ENCODE measurements at regions not wholly inside any gene's neighbourhood (a gene's known extent, or its start where the extent isn't known, plus 50 kb on each side); places are given as distances from the start of the nearest gene placed in this dataset.

DNA sequence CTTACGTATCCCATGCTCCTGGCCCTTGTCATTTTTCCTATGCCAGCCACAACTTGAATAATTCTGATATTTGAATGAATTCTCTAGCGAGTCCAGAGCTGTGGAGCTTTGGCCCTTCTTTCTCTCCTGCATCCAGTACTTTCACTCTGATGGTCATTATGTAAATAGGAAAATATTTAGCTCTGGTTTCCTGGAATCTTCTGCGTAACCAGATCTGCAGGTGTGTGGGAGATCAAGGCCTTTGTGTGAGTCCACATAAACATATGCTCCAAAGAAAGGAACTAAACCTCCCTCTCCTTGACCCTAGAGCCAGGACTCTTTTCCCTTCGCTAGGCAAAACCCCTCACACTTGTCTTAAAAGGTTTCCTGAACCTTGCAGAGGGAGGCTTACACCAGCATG is 132.5 kb upstream of the THBS1 start (continued):
- TF ChIP-seq, protein P1, sequence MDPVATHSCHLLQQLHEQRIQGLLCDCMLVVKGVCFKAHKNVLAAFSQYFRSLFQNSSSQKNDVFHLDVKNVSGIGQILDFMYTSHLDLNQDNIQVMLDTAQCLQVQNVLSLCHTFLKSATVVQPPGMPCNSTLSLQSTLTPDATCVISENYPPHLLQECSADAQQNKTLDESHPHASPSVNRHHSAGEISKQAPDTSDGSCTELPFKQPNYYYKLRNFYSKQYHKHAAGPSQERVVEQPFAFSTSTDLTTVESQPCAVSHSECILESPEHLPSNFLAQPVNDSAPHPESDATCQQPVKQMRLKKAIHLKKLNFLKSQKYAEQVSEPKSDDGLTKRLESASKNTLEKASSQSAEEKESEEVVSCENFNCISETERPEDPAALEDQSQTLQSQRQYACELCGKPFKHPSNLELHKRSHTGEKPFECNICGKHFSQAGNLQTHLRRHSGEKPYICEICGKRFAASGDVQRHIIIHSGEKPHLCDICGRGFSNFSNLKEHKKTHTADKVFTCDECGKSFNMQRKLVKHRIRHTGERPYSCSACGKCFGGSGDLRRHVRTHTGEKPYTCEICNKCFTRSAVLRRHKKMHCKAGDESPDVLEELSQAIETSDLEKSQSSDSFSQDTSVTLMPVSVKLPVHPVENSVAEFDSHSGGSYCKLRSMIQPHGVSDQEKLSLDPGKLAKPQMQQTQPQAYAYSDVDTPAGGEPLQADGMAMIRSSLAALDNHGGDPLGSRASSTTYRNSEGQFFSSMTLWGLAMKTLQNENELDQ (CRISPR knock-in tag; IDR thresholded peaks at IDR 0.05; ENCODE audit: borderline replicate concordance), result no peak
- TF ChIP-seq GATAD2A (CRISPR knock-in tag; IDR thresholded peaks at IDR 0.05) (peak; percentile 88), E2F1 (CRISPR knock-in tag; IDR thresholded peaks at IDR 0.05) (no peak), ZNF747 (CRISPR knock-in tag; IDR thresholded peaks at IDR 0.05; ENCODE audit: borderline replicate concordance) (no peak), HIC2 (CRISPR knock-in tag; IDR thresholded peaks at IDR 0.05; ENCODE audit: low read depth) (no peak), ZNF138 (CRISPR knock-in tag; IDR thresholded peaks at IDR 0.05; ENCODE audit: low read depth) (no peak), ZMYM3 (CRISPR knock-in tag; IDR thresholded peaks at IDR 0.05) (no peak), MBNL3 (CRISPR knock-in tag; conservative IDR thresholded peaks at IDR 0.05) (no peak), ZNF550 (CRISPR knock-in tag; IDR thresholded peaks at IDR 0.05; ENCODE audit: borderline replicate concordance) (no peak), KDM2A (CRISPR knock-in tag; IDR thresholded peaks at IDR 0.05; ENCODE audit: borderline replicate concordance, low read depth) (no peak), ZMAT3 (CRISPR knock-in tag; conservative IDR thresholded peaks at IDR 0.05) (no peak), HOXA7 (CRISPR knock-in tag; IDR thresholded peaks at IDR 0.05) (no peak), REXO4 (CRISPR knock-in tag; IDR thresholded peaks at IDR 0.05; ENCODE audit: borderline replicate concordance) (no peak), DRAP1 (CRISPR knock-in tag; IDR thresholded peaks at IDR 0.05) (no peak), TAF15 (IDR thresholded peaks at IDR 0.05; ENCODE audit: low read depth, low read length, poor library complexity, severe bottlenecking) (no peak), ISL2 (CRISPR knock-in tag; IDR thresholded peaks at IDR 0.05) (peak; percentile 81), HCFC1 (IDR thresholded peaks at IDR 0.05; ENCODE audit: low read depth, low read length) (no peak), PBX3 (CRISPR knock-in tag; IDR thresholded peaks at IDR 0.05; ENCODE audit: borderline replicate concordance) (no peak), ZNF264 (CRISPR knock-in tag; IDR thresholded peaks at IDR 0.05) (no peak)
- TF ChIP-seq, protein P2, sequence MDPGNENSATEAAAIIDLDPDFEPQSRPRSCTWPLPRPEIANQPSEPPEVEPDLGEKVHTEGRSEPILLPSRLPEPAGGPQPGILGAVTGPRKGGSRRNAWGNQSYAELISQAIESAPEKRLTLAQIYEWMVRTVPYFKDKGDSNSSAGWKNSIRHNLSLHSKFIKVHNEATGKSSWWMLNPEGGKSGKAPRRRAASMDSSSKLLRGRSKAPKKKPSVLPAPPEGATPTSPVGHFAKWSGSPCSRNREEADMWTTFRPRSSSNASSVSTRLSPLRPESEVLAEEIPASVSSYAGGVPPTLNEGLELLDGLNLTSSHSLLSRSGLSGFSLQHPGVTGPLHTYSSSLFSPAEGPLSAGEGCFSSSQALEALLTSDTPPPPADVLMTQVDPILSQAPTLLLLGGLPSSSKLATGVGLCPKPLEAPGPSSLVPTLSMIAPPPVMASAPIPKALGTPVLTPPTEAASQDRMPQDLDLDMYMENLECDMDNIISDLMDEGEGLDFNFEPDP (CRISPR knock-in tag; conservative IDR thresholded peaks at IDR 0.05), result no peak
